Muscle of arm (tissue), 1 donor: ENCODE measurements at regions not wholly inside any gene's neighbourhood (a gene's known extent, or its start where the extent isn't known, plus 50 kb on each side); places are given as distances from the start of the nearest gene placed in this dataset.

Experiments
- DNase-seq: peaks from one replicate; pipeline ENCODE4 v3.0.0-alpha.2; 2013

GRCh38 chr4:178577933-178578332 lies 1135.7 kb upstream of the AGA start:
- DNase-seq = no peak

GRCh38 chr4:178595500-178596138 lies 1153.4 kb upstream of the AGA start:
- no peak for DNase-seq

GRCh38 chr4:178598672-178599071 lies 1156.4 kb upstream of the AGA start:
- no peak for DNase-seq

- no peak for DNase-seq
These were observed 1157.3 kb upstream of the AGA start for GRCh38 chr4:178599521-178599920.

DNA sequence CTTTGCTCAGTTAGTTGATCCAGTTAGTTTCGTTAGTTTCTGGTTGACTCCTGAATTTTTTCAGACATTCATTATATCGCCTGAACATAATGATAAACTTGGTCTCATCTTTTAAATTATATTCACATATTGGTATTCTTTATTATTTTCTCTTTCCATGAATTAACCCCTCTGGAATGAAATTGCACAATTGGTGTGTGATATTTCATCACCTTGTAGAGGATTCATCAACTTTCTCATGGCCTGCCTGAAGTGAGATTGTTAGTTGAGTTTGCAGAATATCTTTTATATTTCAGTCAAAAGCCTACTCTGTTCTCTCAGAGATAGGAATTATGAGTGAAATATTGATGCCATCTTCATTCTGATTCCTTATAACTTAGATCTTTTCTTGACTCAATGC lies 1160.6 kb upstream of the AGA start:
- DNase-seq = no peak

DNA sequence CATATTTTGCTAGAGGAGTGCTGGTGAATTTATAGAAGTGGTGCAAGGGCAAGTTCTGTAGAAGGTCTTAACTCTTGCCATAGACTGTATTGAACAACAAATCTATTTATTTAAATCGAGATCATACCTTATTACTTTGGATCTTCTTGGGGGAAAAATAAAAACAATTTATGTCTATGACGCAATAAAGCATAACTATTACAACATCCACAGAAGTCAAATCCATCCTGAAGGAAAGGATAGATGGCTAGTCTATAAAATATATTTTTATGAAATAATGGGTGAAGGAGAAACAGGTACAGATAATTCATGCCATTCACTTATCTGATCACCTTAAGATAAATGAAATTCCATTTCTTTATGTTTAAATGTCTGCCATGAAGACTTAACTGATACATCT lies 1168.8 kb upstream of the AGA start:
- DNase-seq = no peak

DNA sequence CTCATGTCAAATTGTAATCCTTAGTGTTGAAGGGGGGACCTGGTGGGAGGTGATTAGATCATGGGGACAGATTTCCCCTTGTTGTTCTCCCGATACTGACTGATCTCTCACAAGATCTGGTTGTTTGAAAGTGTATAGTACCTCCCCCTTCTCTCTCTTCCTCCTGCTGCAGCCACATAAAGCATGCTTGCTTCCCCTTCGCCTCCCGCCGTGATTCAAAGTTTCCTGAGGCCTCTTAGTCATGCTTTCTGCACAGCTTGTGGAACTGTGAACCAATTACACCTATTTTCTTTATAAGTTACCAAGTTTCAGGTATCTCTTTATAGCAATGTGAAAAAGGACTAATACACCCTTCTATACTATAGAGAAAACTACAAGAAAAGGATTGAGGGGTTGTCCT lies 1170.5 kb upstream of the AGA start:
- DNase-seq = no peak

- no peak for DNase-seq
These were observed 1190.2 kb upstream of the AGA start for GRCh38 chr4:178632415-178632814.

GRCh38 chr4:178633263-178633662 lies 1191.0 kb upstream of the AGA start:
- no peak for DNase-seq

DNA sequence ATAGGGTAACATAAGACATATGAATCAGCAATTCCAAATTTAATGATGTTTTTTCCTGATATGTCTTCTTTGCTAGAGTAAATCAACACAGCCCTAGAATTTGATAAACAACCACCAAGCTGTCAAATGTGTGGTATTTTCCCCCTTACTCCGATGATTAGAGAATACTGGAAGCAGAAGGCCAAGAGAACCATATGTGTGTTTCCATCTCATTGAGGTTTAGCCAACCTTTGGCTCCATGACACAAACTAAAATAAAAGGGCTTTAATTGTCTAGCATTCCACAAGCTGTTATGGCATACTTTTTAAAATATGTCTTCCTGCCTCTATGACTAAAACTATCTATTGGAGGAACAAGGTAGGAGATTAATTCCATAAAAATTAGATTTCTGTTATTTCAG lies 1222.4 kb upstream of the AGA start:
- DNase-seq = no peak

DNA sequence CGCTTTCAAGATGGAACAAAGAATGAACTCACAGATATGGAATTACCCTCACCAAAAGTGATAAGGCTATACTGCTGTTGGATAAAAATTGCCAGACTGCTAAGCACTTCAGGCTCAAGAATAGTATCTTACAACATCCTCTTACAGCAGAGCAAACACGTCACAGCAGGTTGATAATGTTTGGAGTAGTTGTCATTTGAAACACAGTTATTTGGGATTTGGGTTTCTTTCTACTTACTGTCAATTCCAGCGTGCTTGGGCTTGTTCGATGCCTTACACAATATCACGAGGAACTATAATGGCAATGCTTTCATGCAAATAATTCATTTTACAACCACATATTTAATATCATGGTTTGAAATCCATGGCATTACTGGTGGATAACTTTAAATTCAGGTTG lies 1223.7 kb upstream of the AGA start:
- DNase-seq = no peak

DNA sequence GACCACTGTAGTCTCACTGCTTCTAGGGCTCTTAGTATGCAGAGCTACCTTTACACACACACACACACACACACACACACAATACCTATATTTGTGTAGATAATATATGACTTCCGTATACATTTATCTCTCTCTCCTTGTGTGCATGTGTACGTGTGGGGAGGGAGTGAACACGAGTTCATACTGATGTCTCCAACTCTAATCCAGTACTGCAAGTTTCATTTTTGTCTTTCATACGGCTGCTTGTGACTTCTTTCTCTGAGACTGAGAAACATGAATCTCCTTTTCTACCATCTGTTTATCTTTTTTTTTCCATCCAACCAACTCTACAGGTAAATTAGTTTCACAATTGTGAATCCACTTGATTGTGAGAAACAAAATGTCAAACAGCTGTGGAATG lies 1229.5 kb upstream of the AGA start:
- DNase-seq = no peak

DNA sequence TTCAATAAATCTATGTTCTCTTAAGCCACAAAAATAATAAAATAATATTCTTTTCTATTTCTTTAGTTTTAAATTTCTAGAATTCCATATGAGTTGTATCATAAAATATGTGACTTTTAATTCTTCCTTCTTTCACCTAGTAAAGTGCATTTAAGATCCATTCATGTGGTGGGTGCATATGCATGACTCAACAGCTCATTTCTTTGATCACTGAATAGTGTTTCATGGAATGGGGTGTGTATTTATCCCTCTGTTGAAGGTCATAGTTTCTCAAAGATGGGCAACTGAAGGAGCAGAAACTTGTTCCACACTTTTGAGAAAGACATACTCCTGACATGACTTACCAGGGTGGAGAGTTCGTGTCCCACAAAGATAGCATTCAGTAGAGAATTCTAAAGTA lies 1230.3 kb upstream of the AGA start:
- DNase-seq = no peak

- DNase-seq = no peak
These were observed 1239.6 kb upstream of the AGA start for GRCh38 chr4:178681871-178682270.

DNA sequence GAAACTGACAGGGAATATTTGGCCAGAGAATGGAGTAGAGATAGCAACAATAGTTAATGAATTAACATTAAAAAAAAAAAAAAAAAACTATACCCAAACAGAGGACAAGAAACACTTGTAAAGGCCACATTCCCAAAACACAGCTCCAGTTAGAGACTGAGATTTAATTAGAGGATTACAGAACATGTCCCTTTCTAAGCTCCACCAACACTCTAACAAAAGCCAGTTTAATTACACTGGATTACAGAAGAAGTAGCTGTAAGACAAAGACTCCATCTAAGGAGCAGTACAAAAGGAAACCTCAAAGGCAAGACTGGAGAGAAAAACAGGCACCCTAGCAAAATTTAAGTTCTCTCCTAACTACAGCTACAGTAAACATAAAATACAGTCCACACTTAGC lies 1247.7 kb upstream of the AGA start:
- no peak for DNase-seq

- no peak for DNase-seq
These were observed 1251.6 kb upstream of the AGA start for GRCh38 chr4:178693816-178694215.

- no peak for DNase-seq
These were observed 1254.3 kb upstream of the AGA start for GRCh38 chr4:178696515-178696914.

DNA sequence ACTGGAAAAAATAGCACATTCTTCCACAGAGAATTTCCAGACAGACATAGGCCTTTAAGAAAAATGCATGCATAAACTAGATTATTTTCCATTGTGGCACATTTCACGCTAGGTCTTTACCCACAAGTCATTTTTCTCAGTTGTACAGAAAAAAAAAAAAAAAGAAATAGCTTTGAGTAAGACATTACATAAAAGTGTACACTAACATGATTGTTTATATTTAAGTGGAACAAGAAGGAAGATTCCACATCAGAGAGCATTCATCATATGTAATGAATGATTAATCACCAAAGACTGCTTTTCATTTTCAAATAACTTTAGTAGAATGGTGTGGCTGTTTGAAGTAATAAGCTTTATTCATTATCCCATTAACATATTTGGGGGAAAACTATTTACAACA lies 1270.2 kb upstream of the AGA start:
- DNase-seq = no peak

DNA sequence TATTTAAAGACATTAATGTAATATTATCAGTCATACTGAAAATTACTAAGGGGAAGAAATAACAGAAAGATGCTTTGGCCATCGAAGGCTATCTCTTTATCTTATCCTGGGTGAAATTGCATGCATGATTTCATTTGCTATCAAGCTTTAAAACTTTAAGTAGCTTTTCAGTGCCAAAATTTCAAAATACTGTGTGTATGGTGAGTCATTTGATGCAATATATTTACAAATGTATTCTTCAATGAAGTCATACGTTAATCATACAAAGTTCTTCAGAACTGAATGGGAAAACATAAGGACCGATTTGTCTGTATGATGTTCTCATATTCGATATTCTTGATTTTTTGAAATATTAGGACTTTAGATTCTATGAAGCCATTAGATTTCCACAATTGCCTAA lies 1295.8 kb upstream of the AGA start:
- DNase-seq = no peak

DNA sequence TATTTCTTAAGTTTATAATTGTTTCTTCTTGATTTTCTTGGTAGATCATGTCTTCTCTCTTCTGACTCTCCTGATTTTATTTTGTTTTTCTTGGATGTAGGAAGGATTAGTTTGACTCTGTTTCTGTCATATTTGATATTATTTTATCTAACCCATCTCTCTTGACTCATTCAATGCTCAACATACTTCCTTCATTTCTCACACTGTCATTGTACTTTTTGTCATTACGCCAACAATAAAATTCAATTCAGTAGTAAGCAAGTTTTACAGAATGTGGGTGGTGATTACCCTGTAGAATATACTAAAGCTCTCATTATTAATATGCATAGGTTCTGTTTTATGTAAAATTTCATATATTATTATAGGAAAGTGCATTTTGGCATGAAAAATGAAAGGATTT lies 1303.0 kb upstream of the AGA start:
- no peak for DNase-seq

DNA sequence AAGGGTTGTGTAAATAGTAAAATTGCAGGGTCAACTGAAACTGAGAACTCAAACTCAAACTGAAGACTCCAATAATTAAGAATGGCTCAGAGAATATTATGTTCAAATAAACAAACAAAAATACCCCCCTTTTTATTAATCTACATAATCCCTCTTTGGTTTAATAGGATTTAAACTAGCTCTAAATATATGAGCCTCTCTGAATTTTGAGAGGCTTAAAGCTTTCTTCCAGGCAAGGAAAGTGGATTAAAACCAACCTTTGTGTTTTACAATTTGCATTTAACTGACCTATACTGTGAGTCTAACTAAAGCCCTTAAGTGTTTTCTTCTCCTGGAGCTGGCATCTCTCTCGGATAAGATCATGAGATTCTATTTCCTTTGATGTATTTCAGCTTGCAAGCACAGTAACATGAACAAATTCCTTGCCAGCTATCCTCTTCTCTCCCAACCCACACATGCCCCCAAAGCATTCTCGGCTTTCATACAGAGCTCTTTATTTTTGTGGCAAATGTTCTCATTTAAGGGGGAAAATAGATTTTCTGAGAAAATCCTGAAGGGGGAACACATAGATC lies 1310.8 kb upstream of the AGA start:
- DNase-seq = no peak

GRCh38 chr4:178778496-178778895 lies 1336.3 kb upstream of the AGA start:
- DNase-seq = no peak

DNA sequence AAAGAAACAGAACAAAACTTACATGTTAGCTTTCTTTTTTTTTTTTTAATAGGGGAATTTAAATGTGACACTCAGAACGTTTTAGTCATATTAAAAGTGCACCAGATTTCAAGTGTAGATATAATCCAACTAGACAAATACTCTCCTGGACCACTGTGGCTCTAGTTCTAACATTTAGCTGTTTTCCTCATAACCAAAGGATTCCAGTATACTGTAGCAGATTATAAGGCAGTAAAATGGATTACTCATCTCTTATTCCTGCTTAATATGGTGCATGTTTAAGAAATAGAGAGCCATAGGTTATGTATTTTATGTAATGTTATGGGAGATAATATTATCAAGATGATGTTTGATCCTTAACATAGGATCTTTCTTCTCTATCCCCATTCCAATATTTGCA lies 1339.5 kb upstream of the AGA start:
- DNase-seq = no peak

DNA sequence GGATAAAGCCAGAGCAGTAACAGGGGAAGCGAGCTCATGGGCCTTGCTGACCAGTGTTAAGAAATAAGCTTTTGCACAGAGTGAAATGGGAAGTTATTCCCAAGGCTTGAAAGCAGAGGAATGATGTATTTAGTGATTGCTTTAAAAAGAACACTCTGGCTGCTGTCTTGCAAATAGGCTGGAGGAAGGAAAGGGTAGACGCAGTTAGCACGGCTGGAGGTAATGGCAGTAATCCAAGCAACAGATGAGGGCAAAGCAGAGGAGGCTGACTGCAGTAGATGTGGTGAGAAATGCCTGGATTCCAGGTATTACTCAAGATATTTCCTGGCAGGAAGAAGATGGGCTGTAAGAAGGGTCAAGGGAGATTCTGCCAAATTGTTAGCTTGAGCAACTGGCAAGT lies 1342.3 kb upstream of the AGA start:
- no peak for DNase-seq
